GM23338 (cell line): ENCODE measurements at regions not wholly inside any gene's neighbourhood (a gene's known extent, or its start where the extent isn't known, plus 50 kb on each side); places are given as distances from the start of the nearest gene placed in this dataset.

Experiments
- ATAC-seq: fragments of 200-7000 bp; cut with Tn5 transposase; 3 replicates; pipeline ENCODE4 v1.9.1; 2020
- DNase-seq: peaks from one replicate; pipeline ENCODE4 v3.0.0-alpha.2; 2015; ENCODE audit warnings: low spot score
- H2AFZ ChIP-seq: fragments of 200-600 bp; sonication (generic); 2 replicates; pipeline ENCODE4 v1.8.0; 2016; ENCODE audit warnings: antibody characterized with exemption, mild to moderate bottlenecking, moderate library complexity
- H3F3A ChIP-seq: fragments of 200-600 bp; sonication (generic); replicated peaks from 2 replicates; pipeline ENCODE4 v1.8.0; 2017; ENCODE audit warnings: antibody characterized with exemption, mixed run types, low read depth
- H3K27ac ChIP-seq: fragments of 200-600 bp; sonication (generic); 2 replicates; pipeline ENCODE4 v1.6.1; 2016; ENCODE audit warnings: low read depth
- H3K27me3 ChIP-seq: fragments of 200-600 bp; sonication (generic); 2 replicates; pipeline ENCODE4 v1.8.0; 2016; ENCODE audit warnings: mild to moderate bottlenecking, mixed run types, moderate library complexity; ENCODE audit not compliant: insufficient read depth
- H3K36me3 ChIP-seq: fragments of 200-600 bp; sonication (generic); 2 replicates; pipeline ENCODE4 v1.8.0; 2016; ENCODE audit warnings: mild to moderate bottlenecking; ENCODE audit not compliant: insufficient read depth
- H3K4me1 ChIP-seq: fragments of 200-600 bp; sonication (generic); 2 replicates; pipeline ENCODE4 v1.8.0; 2016; ENCODE audit warnings: mild to moderate bottlenecking, moderate library complexity; ENCODE audit not compliant: insufficient read depth
- H3K4me2 ChIP-seq: fragments of 200-600 bp; sonication (generic); 2 replicates; pipeline ENCODE4 v1.7.1; 2017; ENCODE audit warnings: mixed run types
- H3K4me3 ChIP-seq: fragments of 200-600 bp; sonication (generic); 2 replicates; pipeline ENCODE4 v1.6.1; 2016; ENCODE audit warnings: mixed run types
- H3K79me2 ChIP-seq: fragments of 200-600 bp; sonication (generic); replicated peaks from 2 replicates; pipeline ENCODE4 v1.8.0; 2017; ENCODE audit warnings: mild to moderate bottlenecking; ENCODE audit not compliant: insufficient read depth
- H3K9me2 ChIP-seq: fragments of 200-600 bp; sonication (generic); 2 replicates; pipeline ENCODE4 v1.8.0; 2017; ENCODE audit not compliant: insufficient read depth
- H4K20me1 ChIP-seq: fragments of 200-600 bp; sonication (generic); replicated peaks from 2 replicates; pipeline ENCODE4 v1.8.0; 2017; ENCODE audit warnings: mild to moderate bottlenecking; ENCODE audit not compliant: insufficient read depth
- H3K27ac Mint-ChIP-seq: 2 replicates; pipeline ENCODE4 v1.8.0; 2020; ENCODE audit warnings: inconsistent platforms, mild to moderate bottlenecking, moderate library complexity, mixed read lengths
- H3K27me3 Mint-ChIP-seq: 3 replicates; pipeline ENCODE4 v1.8.0; 2022; ENCODE audit warnings: low read depth, mild to moderate bottlenecking, moderate library complexity, mixed read lengths, inconsistent platforms; ENCODE audit not compliant: insufficient read depth, poor library complexity
- H3K36me3 Mint-ChIP-seq: 3 replicates; pipeline ENCODE4 v1.8.0; 2021; ENCODE audit warnings: low read depth, mild to moderate bottlenecking, inconsistent platforms, moderate library complexity, mixed read lengths
- H3K4me1 Mint-ChIP-seq: 3 replicates; pipeline ENCODE4 v1.8.0; 2020; ENCODE audit warnings: mild to moderate bottlenecking, inconsistent platforms, mixed read lengths
- H3K4me3 Mint-ChIP-seq: 3 replicates; pipeline ENCODE4 v1.8.0; 2021; ENCODE audit warnings: moderate library complexity, mild to moderate bottlenecking, inconsistent platforms, mixed read lengths
- H3K9me3 Mint-ChIP-seq: 3 replicates; pipeline ENCODE4 v1.8.0; 2020; ENCODE audit warnings: moderate library complexity, mild to moderate bottlenecking, inconsistent platforms, mixed read lengths
- CREB1 ChIP-seq: fragments of 250-450 bp; sonication (Bioruptor Pico); IDR thresholded peaks from 2 replicates; pipeline ENCODE4 v1.5.0; 2020; ENCODE audit warnings: low read depth, mild to moderate bottlenecking, moderate library complexity
- CTCF ChIP-seq, 2 experiments: fragments of 200-600 bp in 1 of 2; sonication (generic) in 1 of 2; conservative IDR thresholded peaks; 2 replicates each; pipeline versions ENCODE4 v1.5.1 to v1.6.1; 2016 to 2017; ENCODE audit warnings: antibody characterized with exemption in 2 of 2, low read depth in 2 of 2, mild to moderate bottlenecking in 2 of 2, moderate library complexity in 1 of 2
- ETS1 ChIP-seq: IDR thresholded peaks from 2 replicates; pipeline ENCODE4 v1.6.1; 2016; ENCODE audit warnings: antibody characterized with exemption
- EZH2phosphoT487 ChIP-seq: fragments of 200-600 bp; sonication (generic); IDR thresholded peaks from one replicate; pipeline ENCODE4 v1.8.1; 2018; ENCODE audit warnings: antibody characterized with exemption; ENCODE audit not compliant: unreplicated experiment
- JUNB ChIP-seq: IDR thresholded peaks from one replicate; pipeline ENCODE4 v1.6.1; 2016; ENCODE audit warnings: antibody characterized with exemption; ENCODE audit not compliant: unreplicated experiment
- NANOG ChIP-seq: IDR thresholded peaks from 2 replicates; pipeline ENCODE4 v1.6.1; 2016; ENCODE audit warnings: antibody characterized with exemption, borderline replicate concordance
- POLR2AphosphoS5 ChIP-seq: IDR thresholded peaks from 2 replicates; pipeline ENCODE4 v1.6.1; 2016; ENCODE audit warnings: antibody characterized with exemption, low read depth
- STAT1 ChIP-seq: IDR thresholded peaks from one replicate; pipeline ENCODE4 v1.6.1; 2016; ENCODE audit warnings: antibody characterized with exemption; ENCODE audit not compliant: unreplicated experiment
- ZNF114 ChIP-seq: fragments of 250-450 bp; sonication (Bioruptor Pico); IDR thresholded peaks from 2 replicates; pipeline ENCODE4 v1.5.0; 2020; ENCODE audit warnings: mild to moderate bottlenecking, moderate library complexity
- ZNF462 ChIP-seq: fragments of 250-450 bp; sonication (Bioruptor Pico); IDR thresholded peaks from 2 replicates; pipeline ENCODE4 v1.5.0; 2020; ENCODE audit warnings: mild to moderate bottlenecking, moderate library complexity

GRCh38 chr4:187366530-187366929 lies 629.0 kb upstream of the ZFP42 start:
- Histone ChIP-seq H3K79me2 (no peaks in the 10 kb centered on the region), H3K4me1 (no peaks in the 10 kb centered on the region), H2AFZ (peak overlapping the region; percentile 18; the same call in 1 of the 2 replicates), H3K27me3 (no peaks in the 10 kb centered on the region), H3K36me3 (no peaks in the 10 kb centered on the region), H3K9me2 (no peaks in the 10 kb centered on the region), H3K27ac (no peak overlapping the region), H3K4me2 (no peak overlapping the region), H3F3A (no peaks in the 10 kb centered on the region), H3K4me3 (no peak overlapping the region), H4K20me1 (no peaks in the 10 kb centered on the region; the same call in 1 of the 2 replicates)
- Mint-ChIP-seq H3K4me3 (no peak overlapping the region), H3K4me1 (no peaks in the 10 kb centered on the region), H3K9me3 (no peaks in the 10 kb centered on the region), H3K27me3 (no peaks in the 10 kb centered on the region), H3K36me3 (no peaks in the 10 kb centered on the region), H3K27ac (no peak overlapping the region)
- DNase-seq: peak; percentile 10
- TF ChIP-seq CTCF (conservative IDR thresholded peaks at IDR 0.05; ENCODE audit: low read depth in 2 of 2) (0 out of 4 replicates have a peak, but pooled peaks of 1 of the 2 experiments have one; percentile 6), JUNB (no peak), ETS1 (no peak)
- peak; percentile 51 for ATAC-seq

GRCh38 chr4:187370918-187371317 lies 624.7 kb upstream of the ZFP42 start:
- H3K4me1 Mint-ChIP-seq: no peaks in the 10 kb centered on the region
- Histone ChIP-seq H3K27ac (no peak overlapping the region), H3K4me1 (no peaks in the 10 kb centered on the region), H3K4me2 (no peak overlapping the region), H3K9me2 (no peaks in the 10 kb centered on the region), H3K36me3 (no peaks in the 10 kb centered on the region), H2AFZ (no peak overlapping the region), H3K79me2 (no peaks in the 10 kb centered on the region), H4K20me1 (no peaks in the 10 kb centered on the region; the same call in 1 of the 2 replicates), H3K4me3 (no peak overlapping the region), H3K27me3 (no peaks in the 10 kb centered on the region), H3F3A (no peaks in the 10 kb centered on the region)
- TF ChIP-seq POLR2AphosphoS5 (no peak), CTCF (conservative IDR thresholded peaks at IDR 0.05; ENCODE audit: low read depth in 2 of 2) (no peak), STAT1 (no peak), JUNB (no peak), ZNF462 (CRISPR knock-in tag) (no peak), CREB1 (CRISPR knock-in tag) (no peak), ZNF114 (CRISPR knock-in tag) (no peak), EZH2phosphoT487 (no peak), NANOG (no peak)
- H3K36me3 Mint-ChIP-seq: no peaks in the 10 kb centered on the region
- H3K4me3 Mint-ChIP-seq: no peak overlapping the region
- no peak overlapping the region for H3K27ac Mint-ChIP-seq
- no peaks in the 10 kb centered on the region for H3K27me3 Mint-ChIP-seq
- no peak for ATAC-seq
- no peaks in the 10 kb centered on the region for H3K9me3 Mint-ChIP-seq
- DNase-seq: no peak
